GM12878 (cell line): ENCODE measurements at regions not wholly inside any gene's neighbourhood (a gene's known extent, or its start where the extent isn't known, plus 50 kb on each side); places are given as distances from the start of the nearest gene placed in this dataset.

Experiments
- EP300 ChIP-seq, 2 experiments: fragments of 150-350 bp in 1 of 2; IDR thresholded peaks; 2 replicates each; pipeline ENCODE4 v1.6.1; 2011 to 2012; ENCODE audit warnings: low read depth in 2 of 2, low read length in 2 of 2, borderline replicate concordance in 1 of 2, improper control_type of control experiment in 1 of 2, inconsistent platforms in 1 of 2; ENCODE audit not compliant: control insufficient read depth in 1 of 2
- FOS ChIP-seq: IDR thresholded peaks from 3 replicates; pipeline ENCODE4 v1.6.1; 2011; ENCODE audit warnings: borderline replicate concordance; ENCODE audit not compliant: insufficient read length; ENCODE audit errors: extremely low read depth
- HDAC6 ChIP-seq: fragments of 200-600 bp; sonication (generic); IDR thresholded peaks from one replicate; pipeline ENCODE4 v1.8.0; 2017; ENCODE audit warnings: antibody characterized with exemption; ENCODE audit not compliant: unreplicated experiment
- IKZF1 ChIP-seq: fragments of 450-650 bp; conservative IDR thresholded peaks from 2 replicates; pipeline ENCODE4 v1.6.1; 2017; ENCODE audit warnings: antibody characterized with exemption, mild to moderate bottlenecking
- IKZF2 ChIP-seq, 2 experiments: fragments of 450-650 bp; IDR thresholded peaks; 2 replicates each; pipeline ENCODE4 v1.6.1; 2017; ENCODE audit warnings: mild to moderate bottlenecking in 2 of 2, moderate library complexity in 2 of 2
- KAT2A ChIP-seq: conservative IDR thresholded peaks from 2 replicates; pipeline ENCODE4 v1.6.1; 2011; ENCODE audit warnings: low read depth, low read length; ENCODE audit not compliant: control insufficient read depth
- MYB ChIP-seq: fragments of 150-350 bp; IDR thresholded peaks from 2 replicates; pipeline ENCODE4 v1.6.1; 2014; ENCODE audit warnings: mild to moderate bottlenecking, low read depth, low read length, borderline replicate concordance
- NR2C2 ChIP-seq: IDR thresholded peaks from 2 replicates; pipeline ENCODE4 v1.6.1; 2011; ENCODE audit warnings: borderline replicate concordance, low read depth; ENCODE audit not compliant: control insufficient read depth, insufficient read length
- NR2F1 ChIP-seq: fragments of 450-650 bp; conservative IDR thresholded peaks from 2 replicates; pipeline ENCODE4 v1.6.1; 2017; ENCODE audit warnings: mild to moderate bottlenecking
- NRF1 ChIP-seq: conservative IDR thresholded peaks from 2 replicates; pipeline ENCODE4 v1.6.1; 2011; ENCODE audit warnings: mild to moderate bottlenecking, low read depth, low read length, improper control_type of control experiment
- PAX8 ChIP-seq: fragments of 450-650 bp; IDR thresholded peaks from 2 replicates; pipeline ENCODE4 v1.6.1; 2017; ENCODE audit warnings: mild to moderate bottlenecking, moderate library complexity
- RELA ChIP-seq: fragments of 450-650 bp; IDR thresholded peaks from 2 replicates; pipeline ENCODE4 v1.8.0; 2014; ENCODE audit warnings: borderline replicate concordance; ENCODE audit not compliant: partially characterized antibody
- SMAD5 ChIP-seq: IDR thresholded peaks from 2 replicates; pipeline ENCODE4 v1.6.1; 2016; ENCODE audit warnings: antibody characterized with exemption, low read depth
- SUPT20H ChIP-seq: IDR thresholded peaks from 2 replicates; pipeline ENCODE4 v1.6.1; 2011; ENCODE audit warnings: low read depth, mild to moderate bottlenecking, low read length, moderate library complexity, borderline replicate concordance; ENCODE audit not compliant: control insufficient read depth
- ZNF24 ChIP-seq: fragments of 450-650 bp; IDR thresholded peaks from 2 replicates; pipeline ENCODE4 v1.6.1; 2017; ENCODE audit warnings: antibody characterized with exemption, mild to moderate bottlenecking
- TF ChIP-seq, protein P1 (sequence below): fragments of 450-650 bp; IDR thresholded peaks from 2 replicates; pipeline ENCODE4 v1.6.1; 2017; ENCODE audit warnings: low read depth, mild to moderate bottlenecking, moderate library complexity
- TF ChIP-seq, protein P2 (sequence below): IDR thresholded peaks from 2 replicates; pipeline ENCODE4 v1.6.1; 2012; ENCODE audit warnings: low read depth, low read length, improper control_type of control experiment
- TF ChIP-seq, protein P3 (sequence below): fragments of 450-650 bp; IDR thresholded peaks from 2 replicates; pipeline ENCODE4 v1.6.1; 2016; ENCODE audit warnings: mild to moderate bottlenecking, moderate library complexity, borderline replicate concordance
- TF ChIP-seq, protein P4 (sequence below): fragments of 450-650 bp; IDR thresholded peaks from 2 replicates; pipeline ENCODE4 v1.6.1; 2017; ENCODE audit warnings: mild to moderate bottlenecking, moderate library complexity

DNA sequence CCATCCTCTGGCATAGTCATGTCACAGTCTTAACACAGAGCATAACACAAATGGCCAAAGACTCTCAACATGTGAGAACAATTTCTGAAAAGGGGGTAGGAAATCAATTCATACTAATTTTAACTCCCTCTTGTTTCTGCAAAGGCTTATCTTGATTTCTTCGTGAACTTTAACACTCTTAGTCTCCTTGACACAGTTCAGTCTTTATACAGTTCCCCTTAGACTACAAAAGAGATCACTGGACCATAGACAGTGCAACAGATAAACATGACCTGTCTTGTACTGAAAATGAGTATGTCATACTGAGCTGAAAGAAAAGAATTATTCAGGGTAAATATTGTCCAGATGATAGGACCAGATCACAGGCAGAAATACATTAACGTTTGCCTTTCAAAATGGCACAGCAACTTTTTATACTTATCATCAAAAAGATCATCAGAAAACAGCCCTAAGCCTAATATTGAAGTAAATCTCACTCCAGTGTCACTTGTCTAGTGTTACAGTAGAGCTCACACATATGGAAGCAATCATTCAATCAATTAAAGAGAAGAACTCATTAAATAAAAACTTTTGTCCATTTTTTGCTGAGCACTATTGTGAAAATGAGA lies 56.4 kb upstream of the VRK2 start (continued):
- TF ChIP-seq, protein P1, sequence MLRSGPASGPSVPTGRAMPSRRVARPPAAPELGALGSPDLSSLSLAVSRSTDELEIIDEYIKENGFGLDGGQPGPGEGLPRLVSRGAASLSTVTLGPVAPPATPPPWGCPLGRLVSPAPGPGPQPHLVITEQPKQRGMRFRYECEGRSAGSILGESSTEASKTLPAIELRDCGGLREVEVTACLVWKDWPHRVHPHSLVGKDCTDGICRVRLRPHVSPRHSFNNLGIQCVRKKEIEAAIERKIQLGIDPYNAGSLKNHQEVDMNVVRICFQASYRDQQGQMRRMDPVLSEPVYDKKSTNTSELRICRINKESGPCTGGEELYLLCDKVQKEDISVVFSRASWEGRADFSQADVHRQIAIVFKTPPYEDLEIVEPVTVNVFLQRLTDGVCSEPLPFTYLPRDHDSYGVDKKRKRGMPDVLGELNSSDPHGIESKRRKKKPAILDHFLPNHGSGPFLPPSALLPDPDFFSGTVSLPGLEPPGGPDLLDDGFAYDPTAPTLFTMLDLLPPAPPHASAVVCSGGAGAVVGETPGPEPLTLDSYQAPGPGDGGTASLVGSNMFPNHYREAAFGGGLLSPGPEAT: peak; percentile 33; the same call in 1 of the 2 replicates
- TF ChIP-seq IKZF2 (IDR thresholded peaks at IDR 0.05) (no peak; a peak in 2 of 4 replicates), SUPT20H (no peak), NR2C2 (no peak), EP300 (IDR thresholded peaks at IDR 0.05; ENCODE audit: borderline replicate concordance in 1 of 2, control insufficient read depth in 1 of 2, low read depth in 2 of 2, low read length in 2 of 2) (0 out of 4 replicates have a peak, but pooled peaks of 1 of the 2 experiments have one; percentile 35), SMAD5 (no peak), ZNF24 (no peak), HDAC6 (no peak), NRF1 (no peak), FOS (no peak), IKZF1 (no peak), KAT2A (no peak), NR2F1 (peak; percentile 60; the same call in 1 of the 2 replicates), MYB (no peak), PAX8 (no peak), RELA (no peak)
- TF ChIP-seq, protein P2, sequence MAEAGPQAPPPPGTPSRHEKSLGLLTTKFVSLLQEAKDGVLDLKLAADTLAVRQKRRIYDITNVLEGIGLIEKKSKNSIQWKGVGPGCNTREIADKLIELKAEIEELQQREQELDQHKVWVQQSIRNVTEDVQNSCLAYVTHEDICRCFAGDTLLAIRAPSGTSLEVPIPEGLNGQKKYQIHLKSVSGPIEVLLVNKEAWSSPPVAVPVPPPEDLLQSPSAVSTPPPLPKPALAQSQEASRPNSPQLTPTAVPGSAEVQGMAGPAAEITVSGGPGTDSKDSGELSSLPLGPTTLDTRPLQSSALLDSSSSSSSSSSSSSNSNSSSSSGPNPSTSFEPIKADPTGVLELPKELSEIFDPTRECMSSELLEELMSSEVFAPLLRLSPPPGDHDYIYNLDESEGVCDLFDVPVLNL: no peak
- TF ChIP-seq, protein P3, sequence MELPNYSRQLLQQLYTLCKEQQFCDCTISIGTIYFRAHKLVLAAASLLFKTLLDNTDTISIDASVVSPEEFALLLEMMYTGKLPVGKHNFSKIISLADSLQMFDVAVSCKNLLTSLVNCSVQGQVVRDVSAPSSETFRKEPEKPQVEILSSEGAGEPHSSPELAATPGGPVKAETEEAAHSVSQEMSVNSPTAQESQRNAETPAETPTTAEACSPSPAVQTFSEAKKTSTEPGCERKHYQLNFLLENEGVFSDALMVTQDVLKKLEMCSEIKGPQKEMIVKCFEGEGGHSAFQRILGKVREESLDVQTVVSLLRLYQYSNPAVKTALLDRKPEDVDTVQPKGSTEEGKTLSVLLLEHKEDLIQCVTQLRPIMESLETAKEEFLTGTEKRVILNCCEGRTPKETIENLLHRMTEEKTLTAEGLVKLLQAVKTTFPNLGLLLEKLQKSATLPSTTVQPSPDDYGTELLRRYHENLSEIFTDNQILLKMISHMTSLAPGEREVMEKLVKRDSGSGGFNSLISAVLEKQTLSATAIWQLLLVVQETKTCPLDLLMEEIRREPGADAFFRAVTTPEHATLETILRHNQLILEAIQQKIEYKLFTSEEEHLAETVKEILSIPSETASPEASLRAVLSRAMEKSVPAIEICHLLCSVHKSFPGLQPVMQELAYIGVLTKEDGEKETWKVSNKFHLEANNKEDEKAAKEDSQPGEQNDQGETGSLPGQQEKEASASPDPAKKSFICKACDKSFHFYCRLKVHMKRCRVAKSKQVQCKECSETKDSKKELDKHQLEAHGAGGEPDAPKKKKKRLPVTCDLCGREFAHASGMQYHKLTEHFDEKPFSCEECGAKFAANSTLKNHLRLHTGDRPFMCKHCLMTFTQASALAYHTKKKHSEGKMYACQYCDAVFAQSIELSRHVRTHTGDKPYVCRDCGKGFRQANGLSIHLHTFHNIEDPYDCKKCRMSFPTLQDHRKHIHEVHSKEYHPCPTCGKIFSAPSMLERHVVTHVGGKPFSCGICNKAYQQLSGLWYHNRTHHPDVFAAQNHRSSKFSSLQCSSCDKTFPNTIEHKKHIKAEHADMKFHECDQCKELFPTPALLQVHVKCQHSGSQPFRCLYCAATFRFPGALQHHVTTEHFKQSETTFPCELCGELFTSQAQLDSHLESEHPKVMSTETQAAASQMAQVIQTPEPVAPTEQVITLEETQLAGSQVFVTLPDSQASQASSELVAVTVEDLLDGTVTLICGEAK: no peak
- TF ChIP-seq, protein P4, sequence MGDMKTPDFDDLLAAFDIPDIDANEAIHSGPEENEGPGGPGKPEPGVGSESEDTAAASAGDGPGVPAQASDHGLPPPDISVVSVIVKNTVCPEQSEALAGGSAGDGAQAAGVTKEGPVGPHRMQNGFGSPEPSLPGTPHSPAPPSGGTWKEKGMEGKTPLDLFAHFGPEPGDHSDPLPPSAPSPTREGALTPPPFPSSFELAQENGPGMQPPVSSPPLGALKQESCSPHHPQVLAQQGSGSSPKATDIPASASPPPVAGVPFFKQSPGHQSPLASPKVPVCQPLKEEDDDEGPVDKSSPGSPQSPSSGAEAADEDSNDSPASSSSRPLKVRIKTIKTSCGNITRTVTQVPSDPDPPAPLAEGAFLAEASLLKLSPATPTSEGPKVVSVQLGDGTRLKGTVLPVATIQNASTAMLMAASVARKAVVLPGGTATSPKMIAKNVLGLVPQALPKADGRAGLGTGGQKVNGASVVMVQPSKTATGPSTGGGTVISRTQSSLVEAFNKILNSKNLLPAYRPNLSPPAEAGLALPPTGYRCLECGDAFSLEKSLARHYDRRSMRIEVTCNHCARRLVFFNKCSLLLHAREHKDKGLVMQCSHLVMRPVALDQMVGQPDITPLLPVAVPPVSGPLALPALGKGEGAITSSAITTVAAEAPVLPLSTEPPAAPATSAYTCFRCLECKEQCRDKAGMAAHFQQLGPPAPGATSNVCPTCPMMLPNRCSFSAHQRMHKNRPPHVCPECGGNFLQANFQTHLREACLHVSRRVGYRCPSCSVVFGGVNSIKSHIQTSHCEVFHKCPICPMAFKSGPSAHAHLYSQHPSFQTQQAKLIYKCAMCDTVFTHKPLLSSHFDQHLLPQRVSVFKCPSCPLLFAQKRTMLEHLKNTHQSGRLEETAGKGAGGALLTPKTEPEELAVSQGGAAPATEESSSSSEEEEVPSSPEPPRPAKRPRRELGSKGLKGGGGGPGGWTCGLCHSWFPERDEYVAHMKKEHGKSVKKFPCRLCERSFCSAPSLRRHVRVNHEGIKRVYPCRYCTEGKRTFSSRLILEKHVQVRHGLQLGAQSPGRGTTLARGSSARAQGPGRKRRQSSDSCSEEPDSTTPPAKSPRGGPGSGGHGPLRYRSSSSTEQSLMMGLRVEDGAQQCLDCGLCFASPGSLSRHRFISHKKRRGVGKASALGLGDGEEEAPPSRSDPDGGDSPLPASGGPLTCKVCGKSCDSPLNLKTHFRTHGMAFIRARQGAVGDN: peak; percentile 70; the same call in 1 of the 2 replicates
